GM12878 (cell line): ENCODE measurements at regions not wholly inside any gene's neighbourhood (a gene's known extent, or its start where the extent isn't known, plus 50 kb on each side); places are given as distances from the start of the nearest gene placed in this dataset.

ENCODE experiments used
- CTCF ChIP-seq, 3 experiments: IDR thresholded peaks in 2 of 3; conservative IDR thresholded peaks in 1 of 3; 2 replicates each; pipeline ENCODE4 v1.5.1; 2011; ENCODE audit warnings: low read depth in 3 of 3, low read length in 3 of 3, mild to moderate bottlenecking in 3 of 3, control low read depth in 2 of 3, moderate library complexity in 2 of 3, inconsistent platforms in 1 of 3, mixed read lengths in 1 of 3; ENCODE audit not compliant: control insufficient read depth in 2 of 3, insufficient read depth in 1 of 3; ENCODE audit errors: extremely low read depth in 1 of 3
- DPF2 ChIP-seq: fragments of 450-650 bp; IDR thresholded peaks from 2 replicates; pipeline ENCODE4 v1.6.1; 2017; ENCODE audit warnings: mild to moderate bottlenecking
- EZH2 ChIP-seq: IDR thresholded peaks from 2 replicates; pipeline ENCODE4 v1.6.1; 2012; ENCODE audit warnings: low read depth, mild to moderate bottlenecking, control low read depth, inconsistent platforms, low read length, borderline replicate concordance; ENCODE audit not compliant: control insufficient read depth
- MEF2A ChIP-seq: IDR thresholded peaks from 2 replicates; pipeline ENCODE4 v1.6.1; 2011; ENCODE audit warnings: low read depth, mild to moderate bottlenecking, low read length, moderate library complexity; ENCODE audit not compliant: insufficient read depth
- NFIC ChIP-seq: IDR thresholded peaks from 2 replicates; pipeline ENCODE4 v1.6.1; 2012; ENCODE audit warnings: low read depth, mild to moderate bottlenecking, inconsistent platforms, low read length, moderate library complexity
- NR2C2 ChIP-seq: IDR thresholded peaks from 2 replicates; pipeline ENCODE4 v1.6.1; 2011; ENCODE audit warnings: borderline replicate concordance, low read depth; ENCODE audit not compliant: control insufficient read depth, insufficient read length
- SP1 ChIP-seq: IDR thresholded peaks from one replicate; pipeline ENCODE4 v1.6.1; 2011; ENCODE audit warnings: low read depth, low read length
- TF ChIP-seq, protein P1 (sequence below): IDR thresholded peaks from 2 replicates; pipeline ENCODE4 v1.6.1; 2012; ENCODE audit warnings: low read length, inconsistent platforms

GRCh38 chr19:13615890-13616289 lies 109.6 kb upstream of the CACNA1A start:
- TF ChIP-seq MEF2A = no peak
- no peak for TF ChIP-seq CTCF (IDR thresholded peaks at IDR 0.05 in 2 of 3, conservative IDR thresholded peaks at IDR 0.05 in 1 of 3; ENCODE audit: control insufficient read depth in 2 of 3, extremely low read depth in 1 of 3, insufficient read depth in 1 of 3, low read depth in 3 of 3, low read length in 3 of 3)
- TF ChIP-seq EZH2 = no peak
- no peak for TF ChIP-seq NFIC
- no peak for TF ChIP-seq DPF2
- TF ChIP-seq NR2C2 = no peak
- no peak for TF ChIP-seq SP1
- TF ChIP-seq, protein P1, sequence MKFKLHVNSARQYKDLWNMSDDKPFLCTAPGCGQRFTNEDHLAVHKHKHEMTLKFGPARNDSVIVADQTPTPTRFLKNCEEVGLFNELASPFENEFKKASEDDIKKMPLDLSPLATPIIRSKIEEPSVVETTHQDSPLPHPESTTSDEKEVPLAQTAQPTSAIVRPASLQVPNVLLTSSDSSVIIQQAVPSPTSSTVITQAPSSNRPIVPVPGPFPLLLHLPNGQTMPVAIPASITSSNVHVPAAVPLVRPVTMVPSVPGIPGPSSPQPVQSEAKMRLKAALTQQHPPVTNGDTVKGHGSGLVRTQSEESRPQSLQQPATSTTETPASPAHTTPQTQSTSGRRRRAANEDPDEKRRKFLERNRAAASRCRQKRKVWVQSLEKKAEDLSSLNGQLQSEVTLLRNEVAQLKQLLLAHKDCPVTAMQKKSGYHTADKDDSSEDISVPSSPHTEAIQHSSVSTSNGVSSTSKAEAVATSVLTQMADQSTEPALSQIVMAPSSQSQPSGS = no peak
